Stimulated activated CD8-positive, alpha-beta memory T cell treated with anti-CD3 and anti-CD28 coated beads, Interleukin-4, amount 100 ng/mL, for 48 hours (primary cell): ENCODE measurements at regions not wholly inside any gene's neighbourhood (a gene's known extent, or its start where the extent isn't known, plus 50 kb on each side); places are given as distances from the start of the nearest gene placed in this dataset.

ENCODE experiments used
- DNase-seq: peaks from one replicate; pipeline ENCODE4 v3.0.0-alpha.2; 2020

DNA sequence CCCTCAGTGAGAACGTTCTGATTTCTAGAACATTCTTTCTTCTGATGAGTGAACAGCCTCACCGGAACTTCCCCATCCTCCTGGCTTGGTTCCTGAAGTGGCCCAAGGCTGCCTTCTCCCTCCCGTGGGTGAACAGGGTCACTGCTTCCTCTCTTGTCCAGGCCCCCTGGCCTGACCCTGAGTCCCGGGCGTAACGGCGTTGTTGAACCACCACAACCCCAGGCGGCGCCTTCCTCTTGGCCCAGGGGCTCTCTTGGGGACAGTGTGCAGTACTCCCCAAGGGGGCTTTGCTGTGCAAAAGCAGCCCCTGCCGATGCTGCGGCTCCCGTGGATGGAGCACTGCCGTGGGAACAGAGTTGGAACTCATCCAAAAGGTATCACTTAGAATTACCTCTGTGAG is 147.2 kb downstream of the TSN start:
- no peak for DNase-seq

GRCh38 chr2:121903037-121903689 is 147.7 kb downstream of the TSN start:
- no peak for DNase-seq

DNA sequence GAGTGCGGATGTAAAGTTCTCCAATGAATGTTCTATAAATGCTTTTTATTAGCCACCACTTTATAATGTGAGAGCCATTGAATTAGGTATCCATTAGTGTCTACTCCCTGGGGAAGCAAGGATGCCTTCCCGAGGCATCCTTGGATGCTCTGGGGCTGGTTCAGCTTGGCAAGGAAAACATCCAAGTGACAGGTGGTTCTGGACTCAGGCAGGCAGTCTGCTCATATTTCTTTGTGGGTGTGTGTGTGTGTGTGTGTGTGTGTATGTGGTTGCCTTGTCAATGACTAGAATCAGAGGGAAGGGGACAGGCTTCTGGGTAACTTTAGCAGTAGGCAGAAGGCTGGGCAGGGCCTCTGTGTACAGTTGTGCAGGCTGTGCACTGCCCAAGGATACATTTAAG is 149.2 kb downstream of the TSN start:
- DNase-seq: no peak

DNA sequence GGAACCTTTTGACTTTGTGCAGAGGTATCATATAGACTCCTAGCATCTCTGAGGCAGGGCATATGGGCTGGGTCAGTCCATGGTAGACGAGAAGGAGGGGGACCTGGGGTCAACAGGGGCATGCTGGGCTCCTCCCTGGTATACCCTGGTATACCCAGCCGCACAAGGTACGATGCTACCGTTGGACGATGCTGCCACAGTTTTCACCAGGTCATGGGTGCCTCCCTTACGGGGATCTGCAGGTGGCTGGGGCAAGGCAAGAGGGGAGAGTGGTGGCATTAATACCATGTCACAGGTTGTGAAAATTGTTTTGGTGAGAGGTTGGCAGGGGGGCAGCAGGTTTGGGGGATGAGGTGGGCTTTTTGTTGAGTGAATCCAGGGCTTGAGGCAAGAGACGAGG is 149.8 kb downstream of the TSN start:
- no peak for DNase-seq

GRCh38 chr2:121906170-121906569 is 150.7 kb downstream of the TSN start:
- no peak for DNase-seq

DNA sequence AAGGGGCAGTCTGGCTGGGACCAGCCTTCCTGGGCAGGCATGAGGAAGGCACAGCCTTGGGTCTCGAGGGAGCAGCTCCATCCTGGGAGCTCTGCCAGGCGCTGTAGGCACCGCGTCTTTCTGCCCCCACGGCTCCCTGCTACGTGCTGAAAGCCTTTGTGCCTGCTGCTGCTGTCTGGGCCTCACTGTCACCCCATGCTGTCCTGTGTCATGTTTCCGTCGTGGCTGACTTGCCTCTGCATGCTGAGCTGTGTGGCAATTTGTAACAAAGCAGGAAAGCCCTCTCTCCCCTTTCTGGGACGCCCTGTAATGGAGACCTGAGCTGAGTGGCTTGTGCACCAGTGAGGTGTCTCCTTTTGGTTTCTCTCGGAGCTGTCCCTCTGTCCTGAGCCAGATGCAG is 152.5 kb downstream of the TSN start:
- DNase-seq: no peak

DNA sequence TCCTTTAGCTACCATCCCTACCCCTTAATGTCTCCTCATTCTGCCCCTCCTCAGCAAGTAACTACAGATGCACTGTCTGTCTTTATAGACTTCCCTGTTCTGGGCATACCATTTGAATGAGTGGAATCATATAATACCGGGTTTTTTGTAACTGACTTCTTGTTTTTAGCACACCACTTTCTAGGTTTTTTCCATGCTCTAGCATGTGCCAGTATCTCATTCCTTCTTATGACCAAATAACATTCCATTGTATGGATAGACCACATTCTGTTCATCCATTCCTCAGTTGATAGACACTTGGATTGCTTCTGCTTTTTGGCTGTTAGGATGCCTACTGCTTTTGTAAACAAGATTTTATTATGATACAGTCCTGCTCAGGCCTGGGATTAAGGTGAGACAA is 154.7 kb downstream of the TSN start:
- DNase-seq: no peak

- DNase-seq: no peak
Observed at GRCh38 chr2:121911036-121911435, 155.6 kb downstream of the TSN start.

DNA sequence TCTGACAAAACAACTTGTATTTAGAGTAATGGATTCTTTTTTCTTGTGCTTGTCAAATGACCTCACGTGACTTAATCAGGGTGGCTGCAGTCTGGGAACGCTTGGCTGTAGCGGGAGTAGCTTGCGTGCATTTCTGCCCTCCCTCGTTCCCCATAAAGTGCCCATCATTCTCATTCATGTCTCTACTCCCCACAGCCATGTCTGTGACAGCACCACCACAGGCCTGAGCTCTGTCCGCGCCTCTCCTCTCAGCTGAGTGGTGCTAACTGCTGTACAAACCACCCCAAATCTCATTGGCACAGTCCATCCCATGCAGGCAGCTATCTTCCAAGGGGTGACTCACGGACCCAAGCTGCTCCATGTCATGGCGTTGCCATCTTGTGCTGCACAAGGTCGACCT is 161.7 kb downstream of the TSN start:
- no peak for DNase-seq

DNA sequence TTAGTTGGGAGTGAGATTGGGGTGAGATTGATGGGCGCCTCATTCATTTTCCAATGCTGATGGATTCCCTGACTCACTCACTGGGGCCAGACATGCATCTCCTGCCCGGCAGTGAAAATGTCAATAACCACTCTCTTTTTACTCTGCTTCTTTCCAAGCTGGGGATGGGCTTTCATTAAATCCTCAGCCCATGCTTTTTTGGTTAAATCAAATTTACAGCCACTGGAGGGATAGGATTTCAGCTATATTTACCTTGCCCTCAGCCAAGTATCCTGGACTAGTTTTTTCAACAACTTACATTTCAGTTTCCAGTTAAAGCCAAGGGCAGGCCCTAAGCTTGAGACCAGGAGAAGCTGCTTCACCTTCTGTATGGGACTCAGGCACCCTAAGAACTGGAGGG is 162.8 kb downstream of the TSN start:
- DNase-seq: no peak

- DNase-seq: no peak
Observed at GRCh38 chr2:121919803-121920202, 164.4 kb downstream of the TSN start.

DNA sequence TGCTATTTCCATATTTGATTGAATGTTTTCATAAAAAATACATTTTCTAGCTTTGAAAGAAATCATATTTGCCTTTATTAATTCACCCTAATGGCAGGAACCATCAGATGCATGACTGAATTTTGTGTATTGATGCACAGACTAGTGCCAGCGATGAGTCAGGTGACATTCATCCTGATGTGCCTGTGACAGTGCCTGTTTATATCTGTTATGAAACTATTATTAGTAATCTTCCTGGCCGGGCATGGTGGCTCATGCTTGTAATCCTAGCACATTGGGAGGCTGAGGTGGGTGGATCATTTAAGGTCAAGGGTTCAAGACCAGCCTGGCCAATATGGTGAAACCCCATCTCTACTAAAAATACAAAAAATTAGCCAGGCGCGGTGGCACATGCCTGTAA is 170.0 kb downstream of the TSN start:
- no peak for DNase-seq

GRCh38 chr2:121943285-121943684 is 187.8 kb downstream of the TSN start:
- no peak for DNase-seq

DNA sequence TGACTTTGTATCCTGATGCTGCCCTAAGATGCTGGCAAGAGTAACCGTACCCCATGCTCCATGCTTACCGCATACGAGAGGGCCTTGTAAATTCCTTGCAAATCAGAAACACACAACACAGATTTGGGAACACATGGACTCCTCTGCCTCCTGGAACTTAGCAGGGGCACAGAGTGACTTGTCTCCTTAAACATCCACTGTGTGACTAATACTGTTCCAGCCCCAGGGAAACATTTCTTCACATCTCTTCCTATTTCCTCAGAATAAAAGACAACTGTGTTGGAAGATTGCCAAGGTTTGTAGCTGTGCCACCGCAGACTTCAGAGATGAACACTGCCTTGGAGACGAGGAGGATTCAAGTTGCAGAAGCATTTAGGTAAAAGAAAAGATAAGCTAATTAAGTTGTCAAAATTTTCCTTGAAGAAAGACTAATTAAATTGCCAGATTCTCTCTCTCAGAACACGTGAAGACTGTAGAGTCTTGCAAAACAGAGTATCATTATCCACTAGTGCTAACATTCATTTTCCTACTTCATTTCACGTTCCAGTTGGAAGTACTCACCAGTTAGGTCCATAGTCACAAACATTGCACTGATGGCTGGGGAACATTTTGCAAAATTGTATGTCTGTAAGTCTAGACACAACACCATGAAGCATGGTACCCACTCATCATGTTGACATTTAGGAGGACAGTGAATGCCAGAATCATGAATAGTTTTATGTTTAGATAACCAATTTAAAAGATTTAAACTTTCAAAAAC is 188.8 kb downstream of the TSN start:
- no peak for DNase-seq

DNA sequence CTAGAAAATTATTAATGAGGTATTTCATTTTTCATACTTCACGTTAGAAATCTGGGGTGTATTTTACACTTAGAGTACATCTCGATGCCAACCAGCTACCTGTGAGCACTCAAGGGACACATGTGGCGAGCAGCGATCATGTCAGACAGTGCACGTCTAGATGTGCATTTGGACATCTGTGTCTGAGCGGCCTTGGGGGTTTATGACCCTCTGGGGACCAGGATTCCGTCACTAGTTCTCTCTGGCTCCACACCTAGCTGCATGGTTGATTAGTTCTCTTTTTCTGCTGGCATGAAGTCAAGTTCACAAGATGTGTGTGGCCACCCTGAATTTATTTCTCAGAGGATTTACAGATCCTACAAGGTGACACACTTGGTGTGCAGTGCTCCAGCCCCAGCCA is 192.2 kb downstream of the TSN start:
- no peak for DNase-seq

DNA sequence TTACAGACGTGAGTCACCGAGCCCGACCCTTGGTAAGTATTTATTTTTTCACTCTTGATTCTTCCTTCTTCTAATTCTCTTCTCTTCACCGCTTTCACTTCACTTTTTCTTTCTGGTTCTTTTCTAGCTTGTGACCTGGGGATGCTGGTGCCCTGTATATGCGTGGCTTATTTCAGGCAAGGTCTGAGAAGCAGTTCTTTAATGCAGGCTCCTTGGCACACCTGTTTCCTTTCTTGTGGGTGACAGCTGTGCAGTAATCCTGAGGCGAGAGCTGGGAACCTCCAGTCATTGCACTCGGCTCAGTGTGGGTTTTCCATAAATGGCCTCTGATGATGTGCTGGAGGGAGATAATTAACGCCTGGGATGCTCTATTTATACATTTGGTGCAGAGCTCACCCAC is 193.8 kb downstream of the TSN start:
- DNase-seq: no peak

- no peak for DNase-seq
Observed at GRCh38 chr2:121955426-121955825, 200.0 kb downstream of the TSN start.

GRCh38 chr2:121955872-121956271 is 200.4 kb downstream of the TSN start:
- DNase-seq: no peak

DNA sequence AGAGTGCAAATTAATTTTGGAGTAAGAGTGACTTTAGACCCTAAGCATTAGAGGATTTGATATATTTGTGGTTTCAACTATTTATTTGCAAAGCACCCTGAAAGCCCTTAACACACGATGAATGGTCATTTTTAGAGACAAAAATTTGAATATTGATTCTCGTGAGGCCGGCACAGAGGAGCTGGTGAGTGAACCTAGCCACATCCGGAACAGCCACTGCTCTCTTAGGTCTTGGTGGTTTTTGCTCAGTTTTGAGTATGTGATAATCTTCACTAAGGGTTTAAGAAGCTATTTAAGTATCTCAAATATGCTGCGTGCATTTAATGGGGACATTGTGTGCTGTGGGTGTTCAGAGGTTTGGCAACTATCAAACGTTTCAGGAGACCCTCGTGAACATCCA is 204.8 kb downstream of the TSN start:
- no peak for DNase-seq

GRCh38 chr2:121961761-121962160 is 206.3 kb downstream of the TSN start:
- no peak for DNase-seq

DNA sequence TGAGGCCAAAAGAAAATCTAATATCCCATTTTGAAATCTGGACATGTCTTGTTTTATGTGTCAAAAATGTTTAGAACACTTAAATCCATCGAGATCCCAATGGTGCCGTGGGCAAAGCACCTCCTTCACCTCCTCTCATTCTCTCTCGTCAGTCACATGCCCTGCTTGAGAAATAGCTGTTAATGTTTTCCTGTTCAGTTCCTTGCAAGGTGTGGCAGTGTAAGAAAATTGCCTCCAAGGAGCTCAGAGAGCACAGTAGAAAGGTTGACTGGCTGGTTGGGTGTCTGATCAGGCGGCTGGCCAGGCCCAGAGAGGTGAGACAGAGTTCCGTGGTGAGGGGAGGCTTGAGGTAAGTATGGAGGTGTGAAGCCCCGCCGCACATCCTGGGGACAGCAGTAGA is 210.2 kb downstream of the TSN start:
- DNase-seq: no peak

- DNase-seq: no peak
Observed at GRCh38 chr2:121966663-121967062, 211.2 kb downstream of the TSN start.

- DNase-seq: no peak
Observed at GRCh38 chr2:121969166-121969565, 213.7 kb downstream of the TSN start.

- no peak for DNase-seq
Observed at GRCh38 chr2:121969766-121970639, 214.6 kb downstream of the TSN start.
